Sigmoid colon (tissue), 6 donors: ENCODE measurements at regions not wholly inside any gene's neighbourhood (a gene's known extent, or its start where the extent isn't known, plus 50 kb on each side); places are given as distances from the start of the nearest gene placed in this dataset.

Experiments used
- DNase-seq: peaks from one replicate; pipeline ENCODE4 v3.0.0-alpha.2; 2019
- H3K27ac ChIP-seq, 4 donors: fragments of 200-600 bp; sonication (generic); one replicate each; pipeline ENCODE4 v1.5.1; 2016 to 2019; ENCODE audit warnings: mild to moderate bottlenecking in 1 of 4
- H3K27me3 ChIP-seq, 3 donors: fragments of 200-600 bp; sonication (generic); one replicate each; pipeline ENCODE4 v1.5.1; 2019; ENCODE audit warnings: mild to moderate bottlenecking in 1 of 3
- H3K36me3 ChIP-seq, 4 donors: fragments of 200-600 bp; sonication (generic); one replicate each; pipeline ENCODE4 v1.5.1; 2016 to 2019
- H3K4me1 ChIP-seq, 4 donors: fragments of 200-600 bp; sonication (generic); one replicate each; pipeline ENCODE4 v1.5.1; 2017 to 2019
- H3K4me3 ChIP-seq, 4 donors: fragments of 200-600 bp; sonication (generic); one replicate each; pipeline ENCODE4 v1.5.1; 2017 to 2019; ENCODE audit warnings: mild to moderate bottlenecking in 2 of 4, moderate library complexity in 1 of 4
- H3K9me3 ChIP-seq, 4 donors: fragments of 200-600 bp in 3 of 4; sonication (generic) in 3 of 4; one replicate each; pipeline versions ENCODE4 v1.5.1 to v1.6.1; 2013 to 2019
- CTCF ChIP-seq, 4 experiments: fragments of 450-650 bp in 3 of 4; fragments of 200-600 bp in 1 of 4; IDR thresholded peaks; one replicate each; pipeline ENCODE4 v1.5.1; 2016 to 2019; ENCODE audit warnings: antibody characterized with exemption in 4 of 4, mild to moderate bottlenecking in 3 of 4, moderate library complexity in 2 of 4
- EP300 ChIP-seq, 4 donors: sonication (generic); formaldehyde crosslinking; IDR thresholded peaks; one replicate each; pipeline ENCODE4 v1.6.1; 2017; ENCODE audit warnings: antibody characterized with exemption in 4 of 4
- POLR2A ChIP-seq, 2 donors: fragments of 450-650 bp; IDR thresholded peaks; one replicate each; pipeline ENCODE4 v1.6.1; 2016; ENCODE audit warnings: antibody characterized with exemption in 2 of 2, mild to moderate bottlenecking in 2 of 2, moderate library complexity in 2 of 2
- POLR2AphosphoS5 ChIP-seq, 4 donors: sonication (generic); formaldehyde crosslinking; IDR thresholded peaks; one replicate each; pipeline ENCODE4 v1.6.1; 2017; ENCODE audit warnings: antibody characterized with exemption in 4 of 4
- WGBS, 2 donors: extraction: QIAGEN DNeasy Blood & Tissue Kit; methylation state at CpG; one replicate each; pipeline ENCODE4 v1.1.7; 2013; 5-methylcytosine and 5-hydroxymethylcytosine counted together
- intact Hi-C: fragments of 100-400 bp; cut with DNase I; formaldehyde crosslinking; loops from one replicate; pipeline ENCODE4 v1.15.1; 2023
- donor health status: healthy with polysubstance abuse.
- donor health status: healthy.

- H3K27ac ChIP-seq = no peak overlapping the region
- no peak for DNase-seq
- H3K9me3 ChIP-seq = no peaks in the 10 kb centered on the region
- no peak overlapping the region for H3K4me3 ChIP-seq
- no peak for TF ChIP-seq POLR2A (IDR thresholded peaks at IDR 0.05)
- no peak for TF ChIP-seq CTCF (IDR thresholded peaks at IDR 0.05)
- H3K27me3 ChIP-seq = no peaks in the 10 kb centered on the region
- H3K36me3 ChIP-seq = no peaks in the 10 kb centered on the region
- intact Hi-C loops = no loop called here
- 75 to 84% methylated on average over 22 of the region's 22 CpGs for whole genome bisulfite sequencing, 2 donors
- H3K4me1 ChIP-seq = no peaks in the 10 kb centered on the region
Observed at GRCh38 chr16:88297178-88297720, 85.5 kb upstream of the ZNF469 start.

- intact Hi-C loops = no loop called here
- no peak for DNase-seq
- peaks cover 0 to 2% (median under 1%) of the 10 kb centered on the region in 4 donors for H3K4me1 ChIP-seq
- no peak for TF ChIP-seq POLR2A (IDR thresholded peaks at IDR 0.05)
- no peak for TF ChIP-seq EP300 (IDR thresholded peaks at IDR 0.05)
- TF ChIP-seq POLR2AphosphoS5 (IDR thresholded peaks at IDR 0.05) = no peak
- no peak for TF ChIP-seq CTCF (IDR thresholded peaks at IDR 0.05)
- no peaks in the 10 kb centered on the region for H3K27me3 ChIP-seq
- no peaks in the 10 kb centered on the region for H3K9me3 ChIP-seq
- 57 to 72% methylated on average over 16 of the region's 16 CpGs for WGBS, 2 donors
- H3K36me3 ChIP-seq = no peaks in the 10 kb centered on the region
- H3K27ac ChIP-seq = no peak overlapping the region
- no peak overlapping the region for H3K4me3 ChIP-seq
Observed at GRCh38 chr16:88298181-88298832, 84.5 kb upstream of the ZNF469 start.

- Histone ChIP-seq H3K4me3 (no peak overlapping the region), H3K9me3 (no peaks in the 10 kb centered on the region), H3K27me3 (no peaks in the 10 kb centered on the region), H3K4me1 (peaks cover 0 to 10% (median 6%) of the 10 kb centered on the region in 4 donors), H3K36me3 (no peaks in the 10 kb centered on the region), H3K27ac (no peak overlapping the region)
- no peak for DNase-seq
- intact Hi-C loops = no loop called here
- 59 to 63% methylated on average over 14 of the region's 14 CpGs for WGBS, 2 donors
- TF ChIP-seq POLR2A (IDR thresholded peaks at IDR 0.05) = no peak
- no peak for TF ChIP-seq POLR2AphosphoS5 (IDR thresholded peaks at IDR 0.05)
- TF ChIP-seq CTCF (IDR thresholded peaks at IDR 0.05) = no peak
- no peak for TF ChIP-seq EP300 (IDR thresholded peaks at IDR 0.05)
Observed at GRCh38 chr16:88298833-88299745, 83.7 kb upstream of the ZNF469 start.

GRCh38 chr16:88299751-88300462 lies 82.9 kb upstream of the ZNF469 start:
- intact Hi-C loops = no loop called here
- Histone ChIP-seq H3K4me1 (peaks cover 0 to 18% (median 15%) of the 10 kb centered on the region in 4 donors), H3K27ac (no peak overlapping the region), H3K27me3 (no peaks in the 10 kb centered on the region), H3K4me3 (no peak overlapping the region), H3K36me3 (no peaks in the 10 kb centered on the region), H3K9me3 (no peaks in the 10 kb centered on the region)
- WGBS, 2 donors = 85 to 89% methylated on average over 19 of the region's 19 CpGs
- DNase-seq = no peak
- TF ChIP-seq CTCF (IDR thresholded peaks at IDR 0.05) (no peak), EP300 (IDR thresholded peaks at IDR 0.05) (no peak), POLR2A (IDR thresholded peaks at IDR 0.05) (no peak), POLR2AphosphoS5 (IDR thresholded peaks at IDR 0.05) (no peak)
